ENCODE measurements at regions not wholly inside any gene's neighbourhood (a gene's known extent, or its start where the extent isn't known, plus 50 kb on each side); places are given as distances from the start of the nearest gene placed in this dataset.
A peak's percentile ranks its signal among the peaks of the same experiment; 100 is the strongest.

- DNase-seq (ENCODE audit: low spot score) = no peak
Measured at GRCh38 chr10:8418631-8419030, 364.1 kb downstream of the GATA3 start.

- DNase-seq (ENCODE audit: low spot score) = no peak
Measured at GRCh38 chr10:8420182-8420581, 365.7 kb downstream of the GATA3 start.

- DNase-seq (ENCODE audit: low spot score) = no peak
Measured at GRCh38 chr10:8424555-8425211, 370.2 kb downstream of the GATA3 start.

GRCh38 chr10:8428654-8429053, 374.2 kb downstream of the GATA3 start:
- DNase-seq (ENCODE audit: low spot score) = no peak

- no peak for DNase-seq (ENCODE audit: low spot score)
Measured at GRCh38 chr10:8430321-8430720, 375.8 kb downstream of the GATA3 start.

- DNase-seq (ENCODE audit: low spot score) = no peak
Measured at GRCh38 chr10:8431511-8431910, 377.0 kb downstream of the GATA3 start.

GRCh38 chr10:8435186-8436055, 380.9 kb downstream of the GATA3 start:
- no peak for DNase-seq (ENCODE audit: low spot score)

GRCh38 chr10:8437896-8438295, 383.4 kb downstream of the GATA3 start:
- DNase-seq (ENCODE audit: low spot score) = no peak

- no peak for DNase-seq (ENCODE audit: low spot score)
Measured at GRCh38 chr10:8438603-8439002, 384.1 kb downstream of the GATA3 start.

GRCh38 chr10:8439040-8439439, 384.6 kb downstream of the GATA3 start:
- DNase-seq (ENCODE audit: low spot score) = no peak

GRCh38 chr10:8444630-8445029, 390.1 kb downstream of the GATA3 start:
- DNase-seq (ENCODE audit: low spot score) = no peak

GRCh38 chr10:8445353-8445752, 390.9 kb downstream of the GATA3 start:
- DNase-seq (ENCODE audit: low spot score) = no peak

GRCh38 chr10:8449909-8450308, 395.4 kb downstream of the GATA3 start:
- DNase-seq (ENCODE audit: low spot score) = no peak

- peak; percentile 18 for DNase-seq (ENCODE audit: low spot score)
Measured at GRCh38 chr10:8453587-8453986, 399.1 kb downstream of the GATA3 start.

GRCh38 chr10:8454357-8454756, 399.9 kb downstream of the GATA3 start:
- DNase-seq (ENCODE audit: low spot score) = no peak

- no peak for DNase-seq (ENCODE audit: low spot score)
Measured at GRCh38 chr10:8455181-8455580, 400.7 kb downstream of the GATA3 start.

- DNase-seq (ENCODE audit: low spot score) = no peak
Measured at GRCh38 chr10:8456386-8456785, 401.9 kb downstream of the GATA3 start.

- no peak for DNase-seq (ENCODE audit: low spot score)
Measured at GRCh38 chr10:8460626-8461025, 406.1 kb downstream of the GATA3 start.

- DNase-seq (ENCODE audit: low spot score) = no peak
Measured at GRCh38 chr10:8462565-8462964, 408.1 kb downstream of the GATA3 start.

- no peak for DNase-seq (ENCODE audit: low spot score)
Measured at GRCh38 chr10:8463853-8464252, 409.4 kb downstream of the GATA3 start.

- DNase-seq (ENCODE audit: low spot score) = no peak
Measured at GRCh38 chr10:8468477-8468876, 414.0 kb downstream of the GATA3 start.

- DNase-seq (ENCODE audit: low spot score) = peak; percentile 9
Measured at GRCh38 chr10:8473205-8473604, 418.7 kb downstream of the GATA3 start.

GRCh38 chr10:8477300-8477699, 422.8 kb downstream of the GATA3 start:
- DNase-seq (ENCODE audit: low spot score) = no peak

Measured in AG20443 (cell line).